Panc1 (cell line): ENCODE measurements at regions not wholly inside any gene's neighbourhood (a gene's known extent, or its start where the extent isn't known, plus 50 kb on each side); places are given as distances from the start of the nearest gene placed in this dataset.
"Not testable (repeated sequence)": the region's sequence is repeated elsewhere in the genome, so short reads cannot be mapped to it uniquely, and the experiment has no call there.

Source experiments
- ATAC-seq: fragments of 200-7000 bp; cut with Tn5 transposase; 2 replicates; pipeline ENCODE4 v1.9.1; 2020; ENCODE audit warnings: mild to moderate bottlenecking, moderate library complexity
- BruUV-seq: library from RNA; stranded (reverse); fragments of 400-500 nt; replicated peaks from 2 replicates; lab custom pipeline; 2021; lab: Mats Ljungman, UMichigan
- CTCF ChIA-PET: fragments of 300-600 bp; sonication (Branson Sonifier 250); formaldehyde crosslinking; loops from one replicate; lab custom pipeline; 2022; ENCODE audit warnings: antibody characterized with exemption; lab: Charles Lee
- POLR2A ChIA-PET: fragments of 300-600 bp; sonication (Branson Sonifier 250); formaldehyde crosslinking; loops from one replicate; lab custom pipeline; 2022; ENCODE audit warnings: antibody characterized with exemption; lab: Charles Lee
- DNase-seq: peaks from one replicate; pipeline ENCODE4 v3.0.0-alpha.2; 2010; ENCODE audit warnings: low read depth, low spot score
- H3K27ac ChIP-seq: 2 replicates; pipeline ENCODE4 v1.5.1; 2011; ENCODE audit warnings: mild to moderate bottlenecking, low read length, inconsistent platforms
- H3K27me3 ChIP-seq: fragments of 200-500 bp; sonication (Bioruptor generic); 2 replicates; pipeline ENCODE4 v1.6.0; 2014; ENCODE audit warnings: low read length, inconsistent platforms; ENCODE audit not compliant: control insufficient read depth, insufficient read depth
- H3K36me3 ChIP-seq: fragments of 200-500 bp; sonication (Bioruptor generic); 2 replicates; pipeline ENCODE4 v1.5.1; 2014; ENCODE audit warnings: inconsistent platforms, mild to moderate bottlenecking, low read length, moderate library complexity; ENCODE audit not compliant: control insufficient read depth, insufficient read depth
- H3K4me1 ChIP-seq: 2 replicates; pipeline ENCODE4 v1.5.1; 2011; ENCODE audit warnings: inconsistent platforms, mild to moderate bottlenecking, low read length, moderate library complexity; ENCODE audit not compliant: control insufficient read depth, insufficient read depth
- H3K4me3 ChIP-seq, 2 experiments: 2 replicates each; pipeline ENCODE4 v1.5.1; 2011 to 2012; ENCODE audit warnings: low read depth in 2 of 2, low read length in 2 of 2, mild to moderate bottlenecking in 2 of 2, inconsistent platforms in 1 of 2, moderate library complexity in 1 of 2
- H3K9me3 ChIP-seq: fragments of 200-500 bp; sonication (Bioruptor generic); 2 replicates; pipeline ENCODE4 v1.5.1; 2014; ENCODE audit warnings: low read depth, mild to moderate bottlenecking, inconsistent platforms, low read length, moderate library complexity; ENCODE audit not compliant: control insufficient read depth, insufficient read depth
- CTCF ChIP-seq: fragments of 450-650 bp; IDR thresholded peaks from 2 replicates; pipeline ENCODE4 v1.5.1; 2017; ENCODE audit warnings: mild to moderate bottlenecking
- POLR2AphosphoS5 ChIP-seq: IDR thresholded peaks from 2 replicates; pipeline ENCODE4 v1.6.1; 2012; ENCODE audit warnings: mild to moderate bottlenecking, low read depth, low read length, moderate library complexity
- REST ChIP-seq, 2 experiments: IDR thresholded peaks; 2 replicates each; pipeline ENCODE4 v1.6.1; 2011 to 2012; ENCODE audit warnings: low read depth in 2 of 2, control low read depth in 1 of 2, low read length in 1 of 2, mild to moderate bottlenecking in 1 of 2, moderate library complexity in 1 of 2; ENCODE audit not compliant: insufficient read depth in 1 of 2
- SIN3A ChIP-seq: IDR thresholded peaks from 2 replicates; pipeline ENCODE4 v1.6.1; 2012; ENCODE audit warnings: low read depth, mild to moderate bottlenecking, low read length, moderate library complexity, borderline replicate concordance; ENCODE audit not compliant: insufficient read depth
- TCF7L2 ChIP-seq: IDR thresholded peaks from 2 replicates; pipeline ENCODE4 v1.6.1; 2011; ENCODE audit warnings: mild to moderate bottlenecking, low read depth, low read length, inconsistent platforms
- in situ Hi-C: cut with HindIII; loops from 2 replicates; pipeline ENCODE4 v1.10.0; 2016; ENCODE audit warnings: low sequenced_read_pairs, low pct_unique_long_range_greater_than_20kb
- intact Hi-C: fragments of 100-400 bp; cut with micrococcal nuclease; formaldehyde crosslinking; loops from one replicate; pipeline ENCODE4 v1.10.0; 2022; ENCODE audit not compliant: unreplicated experiment

GRCh38 chr3:48069339-48069738 is 53.1 kb upstream of the MAP4 start:
- no peak for TF ChIP-seq POLR2AphosphoS5
- TF ChIP-seq REST (IDR thresholded peaks at IDR 0.05; ENCODE audit: insufficient read depth in 1 of 2, low read depth in 2 of 2, low read length in 1 of 2) = no peak
- no peak for TF ChIP-seq TCF7L2
- no peak for TF ChIP-seq CTCF
- TF ChIP-seq SIN3A = no peak
- no peak for DNase-seq
- no peak for ATAC-seq
- peaks cover 4% of the 10 kb centered on the region; the same call in 1 of the 2 replicates for H3K4me1 ChIP-seq
- H3K9me3 ChIP-seq = no peaks in the 10 kb centered on the region
- POLR2A ChIA-PET = no interaction called here
- H3K27ac ChIP-seq = no peak overlapping the region; the same call in 1 of the 2 replicates
- TSS peak; percentile 17 for BruUV-seq
- intact Hi-C loops = no loop called here
- no peaks in the 10 kb centered on the region for H3K27me3 ChIP-seq
- CTCF ChIA-PET = no interaction called here
- no peak overlapping the region for H3K4me3 ChIP-seq
- in situ Hi-C loops = no loop called here
- H3K36me3 ChIP-seq = no peaks in the 10 kb centered on the region

GRCh38 chr3:48068886-48069285 is 52.7 kb upstream of the MAP4 start:
- DNase-seq = no peak
- intact Hi-C loops = no loop called here
- CTCF ChIA-PET = no interaction called here
- Histone ChIP-seq H3K9me3 (no peaks in the 10 kb centered on the region), H3K27ac (no peak overlapping the region), H3K27me3 (no peaks in the 10 kb centered on the region), H3K4me3 (no peak overlapping the region), H3K36me3 (no peaks in the 10 kb centered on the region), H3K4me1 (peaks cover 4% of the 10 kb centered on the region; the same call in 1 of the 2 replicates)
- POLR2A ChIA-PET = no interaction called here
- no TSS peak for BruUV-seq
- ATAC-seq = no peak
- in situ Hi-C loops = no loop called here
- TF ChIP-seq TCF7L2 (no peak), SIN3A (no peak), REST (IDR thresholded peaks at IDR 0.05; ENCODE audit: insufficient read depth in 1 of 2, low read depth in 2 of 2, low read length in 1 of 2) (no peak), CTCF (no peak), POLR2AphosphoS5 (no peak)

GRCh38 chr3:48068320-48068719 is 52.1 kb upstream of the MAP4 start:
- POLR2A ChIA-PET, H3K27ac ChIP-seq: not testable (repeated sequence)

More at GRCh38 chr3:48068320-48068719, 52.1 kb upstream of the MAP4 start:
- H3K36me3 ChIP-seq, H3K4me1 ChIP-seq, H3K9me3 ChIP-seq, ATAC-seq, DNase-seq, H3K4me3 ChIP-seq, BruUV-seq, intact Hi-C loops, H3K27me3 ChIP-seq, in situ Hi-C loops: not testable (repeated sequence)
- CTCF ChIA-PET = interaction anchor here (0.6 kb wide), 1 partner anchor 9 kb away, joined by 3 read pairs; no protein-coding TSS in a partner anchor
